ENCODE measurements at regions not wholly inside any gene's neighbourhood (a gene's known extent, or its start where the extent isn't known, plus 50 kb on each side); places are given as distances from the start of the nearest gene placed in this dataset.

DNA sequence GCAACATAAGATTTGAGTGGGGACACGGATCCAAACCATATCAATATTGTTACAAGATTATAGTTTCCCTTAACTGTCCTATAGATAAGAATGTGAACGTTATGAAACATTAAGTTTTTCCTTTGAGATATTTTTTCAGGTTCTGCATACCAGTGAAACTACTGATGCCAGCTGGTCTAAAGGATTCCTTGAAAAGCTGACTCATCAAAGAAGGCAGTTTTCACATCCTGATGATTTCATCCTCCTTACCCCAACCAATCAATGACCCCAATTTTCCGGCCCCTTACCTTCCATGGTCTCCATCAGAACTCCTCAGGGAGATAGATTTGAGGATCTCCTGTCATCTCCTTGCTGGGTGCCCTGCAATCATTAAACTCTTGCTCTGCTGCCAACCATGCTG is 64.1 kb upstream of the HS3ST4 start:
- no peak overlapping the region for H3K4me3 ChIP-seq (replicated peaks in 1 of 2; ENCODE audit: low read depth in 1 of 2, low read length in 2 of 2)
- H3K4me1 ChIP-seq (ENCODE audit: control insufficient read depth in 1 of 2, insufficient read depth in 2 of 2, low read length in 2 of 2), result peaks cover 0 to 13% of the 10 kb centered on the region in 2 experiments; a peak in 2 of 4 replicates
- TF ChIP-seq SP1 (IDR thresholded peaks at IDR 0.05; ENCODE audit: low read depth), result no peak
- TF ChIP-seq ATF3 (IDR thresholded peaks at IDR 0.05), result no peak
- no peaks in the 10 kb centered on the region for H3K27me3 ChIP-seq (ENCODE audit: insufficient read depth, low read length)
- no peaks in the 10 kb centered on the region for H3K9me2 ChIP-seq (ENCODE audit: insufficient read depth)
- H2AFZ ChIP-seq (ENCODE audit: low read depth, low read length, poor library complexity, severe bottlenecking), result no peak overlapping the region
- DNase-seq (ENCODE audit: low read depth, low spot score), result no peak
- no peaks in the 10 kb centered on the region for H4K20me1 ChIP-seq (ENCODE audit: insufficient read depth)
- H3K4me2 ChIP-seq (ENCODE audit: low read length), result no peak overlapping the region
- ChIA-PET POLR2A (no interaction called here), CTCF (no interaction called here), RAD21 (ENCODE audit: low non-redundant PET in 1 of 2, low total read pairs in 2 of 2, uncharacterized antibody in 2 of 2, unreplicated experiment in 2 of 2) (no interaction called here)
- H3K27ac ChIP-seq (ENCODE audit: low read depth, low read length), result no peak overlapping the region
- peaks cover 0 to 3% of the 10 kb centered on the region in 2 experiments; a peak in 1 of 4 replicates for H3K9me3 ChIP-seq (ENCODE audit: control insufficient read depth in 1 of 2, insufficient read depth in 1 of 2, low read depth in 1 of 2, low read length in 2 of 2)
- no peak for ATAC-seq
- intact Hi-C loops (cut with micrococcal nuclease), result no loop called here
- no peaks in the 10 kb centered on the region for H3K79me2 ChIP-seq (ENCODE audit: insufficient read depth, low read length)
- H3K36me3 ChIP-seq (ENCODE audit: control insufficient read depth in 1 of 2, insufficient read depth in 2 of 2, low read length in 2 of 2), result no peaks in the 10 kb centered on the region
- BruUV-seq (replicated peaks), result no TSS peak
- no peak overlapping the region for H3K9ac ChIP-seq (ENCODE audit: low read length)

- Histone ChIP-seq H3K79me2 (ENCODE audit: insufficient read depth, low read length) (no peaks in the 10 kb centered on the region), H3K4me1 (ENCODE audit: control insufficient read depth in 1 of 2, insufficient read depth in 2 of 2, low read length in 2 of 2) (peaks cover 0 to 13% of the 10 kb centered on the region in 2 experiments; a peak in 2 of 4 replicates), H3K9me3 (ENCODE audit: control insufficient read depth in 1 of 2, insufficient read depth in 1 of 2, low read depth in 1 of 2, low read length in 2 of 2) (peaks cover 0 to 3% of the 10 kb centered on the region in 2 experiments; a peak in 1 of 4 replicates), H3K36me3 (ENCODE audit: control insufficient read depth in 1 of 2, insufficient read depth in 2 of 2, low read length in 2 of 2) (no peaks in the 10 kb centered on the region), H2AFZ (ENCODE audit: low read depth, low read length, poor library complexity, severe bottlenecking) (no peak overlapping the region), H3K4me2 (ENCODE audit: low read length) (0 out of 2 replicates have a peak overlapping the region, but pooled peaks have one; percentile 4), H4K20me1 (ENCODE audit: insufficient read depth) (no peaks in the 10 kb centered on the region), H3K9ac (ENCODE audit: low read length) (no peak overlapping the region), H3K27ac (ENCODE audit: low read depth, low read length) (no peak overlapping the region), H3K4me3 (replicated peaks in 1 of 2; ENCODE audit: low read depth in 1 of 2, low read length in 2 of 2) (no peak overlapping the region), H3K27me3 (ENCODE audit: insufficient read depth, low read length) (peaks cover 6% of the 10 kb centered on the region; the same call in 1 of the 2 replicates), H3K9me2 (ENCODE audit: insufficient read depth) (no peaks in the 10 kb centered on the region)
- POLR2A ChIA-PET, result no interaction called here
- DNase-seq (ENCODE audit: low read depth, low spot score) (no peak), ATAC-seq (no peak)
- RAD21 ChIA-PET (ENCODE audit: low non-redundant PET in 1 of 2, low total read pairs in 2 of 2, uncharacterized antibody in 2 of 2, unreplicated experiment in 2 of 2), result no interaction called here
- intact Hi-C loops (cut with micrococcal nuclease), result no loop called here
- no TSS peak for BruUV-seq (replicated peaks)
- TF ChIP-seq JUND (IDR thresholded peaks at IDR 0.05), result no peak
- TF ChIP-seq FOSL1 (IDR thresholded peaks at IDR 0.05; ENCODE audit: low read depth), result peak; percentile 22; the same call in 1 of the 2 replicates
- CTCF ChIA-PET, result no interaction called here
These were observed 65.6 kb upstream of the HS3ST4 start for GRCh38 chr16:25626172-25626571.

All from HCT116 (cell line).